GM23248 (cell line): ENCODE measurements at regions not wholly inside any gene's neighbourhood (a gene's known extent, or its start where the extent isn't known, plus 50 kb on each side); places are given as distances from the start of the nearest gene placed in this dataset.

ENCODE experiments used
- EZH2 ChIP-seq: fragments of 200-600 bp; sonication (generic); IDR thresholded peaks from 2 replicates; pipeline ENCODE4 v1.6.1; 2018; ENCODE audit warnings: antibody characterized with exemption, mild to moderate bottlenecking; ENCODE audit not compliant: insufficient read depth, poor library complexity, severe bottlenecking
- EZH2phosphoT487 ChIP-seq: fragments of 200-600 bp; sonication (generic); IDR thresholded peaks from 2 replicates; pipeline ENCODE4 v1.6.1; 2018; ENCODE audit warnings: antibody characterized with exemption, moderate library complexity, mild to moderate bottlenecking, low read depth; ENCODE audit not compliant: insufficient read depth

- TF ChIP-seq EZH2, result no peak
- no peak for TF ChIP-seq EZH2phosphoT487
Observed at GRCh38 chr9:16254674-16255073, 615.8 kb downstream of the BNC2 start.
